GM12864 (cell line): ENCODE measurements at regions not wholly inside any gene's neighbourhood (a gene's known extent, or its start where the extent isn't known, plus 50 kb on each side); places are given as distances from the start of the nearest gene placed in this dataset.

Experiments
- DNase-seq: peaks from one replicate; pipeline ENCODE4 v3.0.0-alpha.2; 2011; ENCODE audit warnings: low read depth
- H3K4me3 ChIP-seq: 2 replicates; pipeline ENCODE4 v1.5.1; 2011; ENCODE audit warnings: mild to moderate bottlenecking, low read depth, low read length, control low read depth
- TF ChIP-seq, protein P1 (sequence below): IDR thresholded peaks from 2 replicates; pipeline ENCODE4 v1.5.1; 2011; ENCODE audit warnings: low read depth, mild to moderate bottlenecking, moderate library complexity, low read length, control low read depth, inconsistent platforms; ENCODE audit errors: missing control alignments

DNA sequence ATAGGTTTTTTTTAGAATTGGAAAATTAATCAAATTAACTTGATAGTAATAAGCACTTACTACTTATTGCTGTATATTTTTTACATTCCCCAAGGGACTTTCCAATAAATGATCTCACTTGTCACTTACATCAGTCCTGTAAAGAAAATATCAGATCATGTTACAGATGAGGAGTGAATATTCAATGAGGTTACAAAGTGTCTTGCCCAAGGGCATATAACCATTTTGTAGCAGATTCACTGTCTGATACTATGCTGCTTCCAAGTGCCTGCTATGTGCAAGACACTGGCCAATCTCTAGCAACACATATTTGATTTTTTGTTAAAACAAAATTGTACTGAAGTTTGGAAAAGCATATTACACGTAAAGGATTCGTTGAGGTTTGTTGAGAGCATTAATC, 1287.7 kb downstream of the FAM133A start:
- DNase-seq: no peak
- no peak overlapping the region for H3K4me3 ChIP-seq
- TF ChIP-seq, protein P1, sequence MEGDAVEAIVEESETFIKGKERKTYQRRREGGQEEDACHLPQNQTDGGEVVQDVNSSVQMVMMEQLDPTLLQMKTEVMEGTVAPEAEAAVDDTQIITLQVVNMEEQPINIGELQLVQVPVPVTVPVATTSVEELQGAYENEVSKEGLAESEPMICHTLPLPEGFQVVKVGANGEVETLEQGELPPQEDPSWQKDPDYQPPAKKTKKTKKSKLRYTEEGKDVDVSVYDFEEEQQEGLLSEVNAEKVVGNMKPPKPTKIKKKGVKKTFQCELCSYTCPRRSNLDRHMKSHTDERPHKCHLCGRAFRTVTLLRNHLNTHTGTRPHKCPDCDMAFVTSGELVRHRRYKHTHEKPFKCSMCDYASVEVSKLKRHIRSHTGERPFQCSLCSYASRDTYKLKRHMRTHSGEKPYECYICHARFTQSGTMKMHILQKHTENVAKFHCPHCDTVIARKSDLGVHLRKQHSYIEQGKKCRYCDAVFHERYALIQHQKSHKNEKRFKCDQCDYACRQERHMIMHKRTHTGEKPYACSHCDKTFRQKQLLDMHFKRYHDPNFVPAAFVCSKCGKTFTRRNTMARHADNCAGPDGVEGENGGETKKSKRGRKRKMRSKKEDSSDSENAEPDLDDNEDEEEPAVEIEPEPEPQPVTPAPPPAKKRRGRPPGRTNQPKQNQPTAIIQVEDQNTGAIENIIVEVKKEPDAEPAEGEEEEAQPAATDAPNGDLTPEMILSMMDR: no peak

DNA sequence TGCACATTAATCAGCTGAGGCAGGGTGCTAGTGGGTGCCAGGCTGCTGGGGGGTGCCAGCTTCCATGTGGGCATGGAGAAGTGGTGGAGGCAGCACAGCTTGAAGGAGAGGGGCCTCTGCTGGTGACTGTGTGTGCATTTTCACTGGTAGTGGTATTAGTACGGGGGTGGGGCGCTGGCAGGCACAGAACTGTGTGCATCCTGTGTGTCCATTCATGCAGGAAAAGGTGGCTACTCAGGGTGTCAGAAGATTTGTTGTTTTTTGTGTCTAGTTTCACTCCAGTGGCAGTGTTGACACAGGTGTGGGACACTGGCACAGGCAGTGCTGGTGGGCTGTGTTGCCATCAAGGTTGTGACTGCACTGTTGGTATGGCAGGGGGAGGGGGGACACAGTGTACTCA, 1303.6 kb downstream of the FAM133A start:
- H3K4me3 ChIP-seq: no peak overlapping the region
- TF ChIP-seq, protein P1: no peak
- no peak for DNase-seq

DNA sequence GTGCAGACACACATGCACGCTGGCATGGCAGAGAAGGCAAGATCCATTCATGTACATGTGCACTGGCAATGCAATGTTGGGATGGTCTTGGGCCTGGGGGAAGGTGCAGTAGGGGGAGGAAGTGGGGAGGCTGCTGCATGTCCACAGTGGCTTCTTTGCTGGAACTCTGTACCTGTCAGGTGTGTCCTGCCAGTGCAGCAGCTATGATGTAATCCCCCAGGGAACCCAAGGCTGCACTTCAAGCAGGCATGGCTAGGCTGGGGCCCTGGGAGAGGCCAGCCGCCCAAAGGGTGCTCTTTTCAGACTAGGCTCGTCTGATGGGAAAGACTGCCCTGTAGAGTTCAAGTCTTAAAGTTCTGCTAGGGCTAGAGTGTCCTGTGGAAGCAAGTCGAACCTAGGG, 1304.0 kb downstream of the FAM133A start:
- DNase-seq: no peak
- TF ChIP-seq, protein P1: no peak
- H3K4me3 ChIP-seq: no peak overlapping the region
